Activated naive CD8-positive, alpha-beta T cell treated with anti-CD3 and anti-CD28 coated beads, Interleukin-2, amount 50 U/mL, for 24 hours (primary cell): ENCODE measurements at regions not wholly inside any gene's neighbourhood (a gene's known extent, or its start where the extent isn't known, plus 50 kb on each side); places are given as distances from the start of the nearest gene placed in this dataset.

ENCODE experiments used
- ATAC-seq: fragments of 150-1000 bp; cut with Tn5 transposase; one replicate; pipeline ENCODE4 v1.10.0; 2021
- DNase-seq: peaks from one replicate; pipeline ENCODE4 v3.0.0; 2021
- H3K27ac Mint-ChIP-seq: one replicate; pipeline ENCODE4 v1.8.0; 2021; ENCODE audit warnings: mild to moderate bottlenecking, mixed read lengths
- H3K27me3 Mint-ChIP-seq: one replicate; pipeline ENCODE4 v1.8.0; 2021; ENCODE audit warnings: mixed read lengths
- H3K36me3 Mint-ChIP-seq: one replicate; pipeline ENCODE4 v1.8.0; 2021; ENCODE audit warnings: low read depth, mixed read lengths
- H3K4me1 Mint-ChIP-seq: one replicate; pipeline ENCODE4 v1.8.0; 2021; ENCODE audit warnings: mixed read lengths
- H3K4me3 Mint-ChIP-seq: one replicate; pipeline ENCODE4 v1.8.0; 2021; ENCODE audit warnings: mild to moderate bottlenecking, moderate library complexity, mixed read lengths
- H3K9me3 Mint-ChIP-seq: one replicate; pipeline ENCODE4 v1.8.0; 2021; ENCODE audit warnings: mixed read lengths

DNA sequence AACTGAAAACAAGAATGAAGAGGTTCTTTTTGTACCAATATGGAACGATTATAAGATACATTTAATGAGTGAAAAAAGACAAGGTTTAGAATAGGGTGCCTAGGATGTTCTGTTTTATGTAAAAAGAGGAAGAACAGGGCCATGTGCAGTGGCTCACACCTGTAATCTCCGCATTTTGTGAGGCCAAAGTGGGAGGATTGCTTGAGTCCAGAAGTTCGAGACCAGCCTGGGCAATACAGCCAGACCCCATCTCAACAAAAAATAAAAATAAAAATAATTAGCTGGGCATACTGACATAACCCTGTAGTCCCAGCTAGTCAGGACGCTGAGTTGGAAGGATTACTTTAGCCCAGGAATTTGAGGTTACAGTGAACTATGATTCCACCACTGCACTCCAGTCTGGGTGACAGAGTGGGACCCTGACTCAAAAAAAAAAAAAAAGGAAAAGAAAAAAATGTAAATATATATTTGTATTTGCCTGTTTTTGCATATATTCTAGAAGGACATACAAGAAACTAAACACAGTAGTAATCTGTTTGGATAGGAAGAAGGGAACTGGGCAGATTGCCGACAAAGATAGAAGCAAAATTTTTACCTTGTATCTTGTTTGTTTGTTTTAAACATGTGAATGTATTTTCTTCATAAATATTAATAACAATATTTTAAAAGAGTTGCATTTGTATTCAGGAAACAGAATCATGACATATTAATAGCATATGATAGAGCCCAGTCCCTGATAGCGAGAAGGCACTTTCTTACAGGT, 174.3 kb downstream of the SOX2 start:
- no peak overlapping the region for H3K27ac Mint-ChIP-seq
- H3K4me3 Mint-ChIP-seq, result no peak overlapping the region
- DNase-seq (no peak), ATAC-seq (no peak)
- no peaks in the 10 kb centered on the region for H3K27me3 Mint-ChIP-seq
- no peaks in the 10 kb centered on the region for H3K4me1 Mint-ChIP-seq
- H3K9me3 Mint-ChIP-seq, result no peaks in the 10 kb centered on the region
- H3K36me3 Mint-ChIP-seq, result no peaks in the 10 kb centered on the region

DNA sequence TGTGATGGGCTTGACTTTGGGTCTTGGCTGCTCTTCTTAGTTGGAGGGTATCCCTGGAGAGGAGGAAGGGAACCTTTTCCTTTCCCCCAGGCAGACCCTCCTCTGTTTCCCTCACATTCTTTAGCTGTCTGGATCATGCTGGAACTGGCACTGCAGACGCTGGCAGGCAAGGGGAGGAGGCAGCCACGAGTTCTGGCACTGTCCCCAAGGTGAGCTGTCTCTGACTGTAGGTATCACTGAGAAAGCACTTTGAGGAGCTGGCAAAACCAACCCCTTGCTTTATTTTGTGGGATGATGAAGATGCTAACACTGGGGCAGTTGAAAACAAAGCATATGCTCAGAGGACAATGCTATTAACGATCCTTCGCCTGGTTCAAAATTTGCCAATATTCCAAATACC, 175.0 kb downstream of the SOX2 start:
- no peaks in the 10 kb centered on the region for H3K36me3 Mint-ChIP-seq
- no peaks in the 10 kb centered on the region for H3K4me1 Mint-ChIP-seq
- H3K27ac Mint-ChIP-seq, result no peak overlapping the region
- no peak overlapping the region for H3K4me3 Mint-ChIP-seq
- H3K27me3 Mint-ChIP-seq, result no peaks in the 10 kb centered on the region
- no peak for ATAC-seq
- no peak for DNase-seq
- H3K9me3 Mint-ChIP-seq, result no peaks in the 10 kb centered on the region

DNA sequence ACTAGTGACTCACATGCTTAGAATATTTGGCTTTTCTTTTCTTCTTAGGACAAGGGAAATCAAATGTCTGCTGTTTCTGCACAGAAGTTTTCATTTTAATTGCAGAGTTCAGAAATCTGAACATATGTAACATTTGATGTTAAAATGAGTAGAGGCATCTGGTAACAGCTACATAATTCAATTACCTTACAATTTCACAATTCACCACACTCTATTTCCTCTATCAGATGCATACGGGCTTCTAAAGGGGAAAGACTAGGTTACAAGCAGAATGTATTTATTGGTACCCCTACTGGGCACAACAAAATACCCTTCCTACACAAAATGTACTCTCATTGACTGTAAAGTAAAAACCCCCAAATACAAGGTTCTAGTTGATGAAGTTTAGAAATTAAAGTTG, 176.0 kb downstream of the SOX2 start:
- H3K4me1 Mint-ChIP-seq, result no peaks in the 10 kb centered on the region
- no peak overlapping the region for H3K4me3 Mint-ChIP-seq
- no peaks in the 10 kb centered on the region for H3K9me3 Mint-ChIP-seq
- no peak for DNase-seq
- no peaks in the 10 kb centered on the region for H3K36me3 Mint-ChIP-seq
- H3K27me3 Mint-ChIP-seq, result no peaks in the 10 kb centered on the region
- ATAC-seq, result no peak
- no peak overlapping the region for H3K27ac Mint-ChIP-seq

DNA sequence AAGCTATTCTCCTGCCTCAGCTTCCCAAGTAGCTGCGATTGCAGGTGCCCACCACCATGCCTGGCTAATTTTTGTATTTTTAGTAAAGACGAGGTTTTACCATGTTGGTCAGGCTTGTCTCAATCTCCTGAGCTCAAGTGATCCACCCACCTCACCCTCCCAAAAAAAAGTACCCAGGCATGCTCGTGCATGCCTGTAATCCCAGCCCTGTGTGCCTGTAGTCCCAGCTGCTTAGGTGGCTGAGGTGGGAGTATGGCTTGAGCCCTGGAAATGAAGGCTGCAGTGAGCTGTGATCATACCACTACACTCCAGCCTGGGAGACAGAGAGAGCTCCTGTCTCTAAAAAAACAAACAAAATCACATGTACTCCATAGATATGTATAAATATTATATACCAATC, 176.5 kb downstream of the SOX2 start:
- no peaks in the 10 kb centered on the region for H3K36me3 Mint-ChIP-seq
- H3K27ac Mint-ChIP-seq, result no peak overlapping the region
- H3K27me3 Mint-ChIP-seq, result no peaks in the 10 kb centered on the region
- ATAC-seq (no peak), DNase-seq (no peak)
- H3K4me3 Mint-ChIP-seq, result no peak overlapping the region
- H3K4me1 Mint-ChIP-seq, result no peaks in the 10 kb centered on the region
- H3K9me3 Mint-ChIP-seq, result no peaks in the 10 kb centered on the region

DNA sequence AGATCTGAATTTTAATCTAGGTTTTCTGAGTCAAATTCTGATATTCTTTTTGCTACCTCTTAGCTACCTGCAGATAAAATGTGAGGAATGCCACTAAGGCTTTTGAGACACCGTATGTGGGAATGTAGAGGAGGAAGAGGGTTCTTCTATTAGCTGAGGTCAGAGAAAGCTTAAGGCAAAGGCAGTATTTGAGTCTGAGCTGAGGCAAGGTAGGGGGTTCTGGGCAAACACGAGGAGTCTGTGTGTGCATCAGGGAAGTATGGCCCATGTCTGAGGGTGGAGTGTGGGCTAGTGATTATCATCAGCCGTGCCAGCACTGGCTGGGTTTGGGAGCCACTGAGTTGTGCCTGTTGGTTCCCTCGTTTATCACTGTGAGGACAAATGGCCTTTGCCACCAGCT, 181.1 kb downstream of the SOX2 start:
- H3K4me3 Mint-ChIP-seq, result no peak overlapping the region
- no peaks in the 10 kb centered on the region for H3K27me3 Mint-ChIP-seq
- no peaks in the 10 kb centered on the region for H3K36me3 Mint-ChIP-seq
- no peaks in the 10 kb centered on the region for H3K9me3 Mint-ChIP-seq
- no peaks in the 10 kb centered on the region for H3K4me1 Mint-ChIP-seq
- DNase-seq, result no peak
- no peak for ATAC-seq
- no peak overlapping the region for H3K27ac Mint-ChIP-seq

DNA sequence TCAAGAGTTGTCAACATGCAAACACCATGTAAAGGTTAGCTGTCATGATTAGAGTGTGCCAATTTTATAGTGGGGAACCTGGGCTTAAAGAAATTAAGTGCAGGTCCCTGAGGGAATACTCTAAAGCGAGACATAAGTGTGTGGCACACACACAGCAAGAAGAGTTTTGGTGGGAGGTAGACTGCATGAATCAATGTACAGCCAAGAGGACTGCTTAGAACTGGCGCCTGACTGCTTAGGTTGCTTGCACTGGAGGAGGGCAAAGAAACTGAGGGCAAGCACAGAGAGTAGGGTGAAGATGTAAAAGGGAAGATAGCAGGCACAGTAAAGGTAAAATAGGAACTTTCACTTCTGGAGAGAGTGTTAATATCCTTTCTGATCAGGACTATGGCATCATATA, 184.9 kb downstream of the SOX2 start:
- Mint-ChIP-seq H3K27ac (no peak overlapping the region), H3K9me3 (no peaks in the 10 kb centered on the region), H3K36me3 (no peaks in the 10 kb centered on the region), H3K27me3 (no peaks in the 10 kb centered on the region), H3K4me1 (no peaks in the 10 kb centered on the region), H3K4me3 (no peak overlapping the region)
- ATAC-seq, result no peak
- DNase-seq, result no peak

DNA sequence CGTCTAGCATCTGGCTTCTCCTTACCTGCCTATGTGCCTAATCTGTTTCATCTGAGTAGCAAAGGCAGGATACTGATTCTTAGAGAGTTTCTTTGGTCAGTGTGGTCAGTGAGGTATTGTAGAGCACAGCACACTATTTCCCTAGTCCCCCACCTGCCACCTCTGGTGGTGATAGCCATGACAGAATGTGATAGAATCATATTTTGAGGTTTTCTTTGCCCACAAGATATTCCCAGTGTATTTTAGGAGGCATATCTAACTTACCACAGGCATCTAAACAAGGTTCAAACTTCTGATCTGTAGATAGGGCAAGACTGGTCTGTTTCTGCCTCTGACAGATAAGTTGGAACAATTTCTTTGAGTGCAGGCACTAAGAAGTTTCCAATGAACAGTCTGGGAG, 188.0 kb downstream of the SOX2 start:
- no peak for ATAC-seq
- Mint-ChIP-seq H3K36me3 (no peaks in the 10 kb centered on the region), H3K4me1 (no peaks in the 10 kb centered on the region), H3K9me3 (no peaks in the 10 kb centered on the region), H3K4me3 (no peak overlapping the region), H3K27me3 (no peaks in the 10 kb centered on the region), H3K27ac (no peak overlapping the region)
- no peak for DNase-seq

DNA sequence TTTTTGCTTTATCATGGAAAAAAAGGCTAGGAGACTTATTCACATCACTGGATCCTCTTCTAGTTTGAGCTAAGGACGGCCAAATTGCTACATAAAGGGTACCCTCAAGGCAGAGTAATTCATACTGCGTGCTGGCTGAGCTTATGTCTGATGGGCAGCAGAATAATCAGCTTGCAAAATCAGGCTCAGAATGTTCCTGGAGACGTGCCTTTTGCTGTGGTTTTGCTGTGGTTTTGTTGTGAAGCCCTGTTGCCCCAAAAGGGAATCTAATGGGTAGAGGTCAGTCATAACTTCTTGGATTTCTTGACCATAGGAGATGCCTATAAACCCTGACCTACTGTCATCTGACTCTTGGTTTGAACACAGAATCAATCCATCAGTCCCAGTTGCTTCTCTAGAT, 189.9 kb downstream of the SOX2 start:
- Mint-ChIP-seq H3K36me3 (no peaks in the 10 kb centered on the region), H3K4me1 (no peaks in the 10 kb centered on the region), H3K27me3 (no peaks in the 10 kb centered on the region), H3K27ac (no peak overlapping the region), H3K9me3 (no peaks in the 10 kb centered on the region), H3K4me3 (no peak overlapping the region)
- DNase-seq, result no peak
- no peak for ATAC-seq

DNA sequence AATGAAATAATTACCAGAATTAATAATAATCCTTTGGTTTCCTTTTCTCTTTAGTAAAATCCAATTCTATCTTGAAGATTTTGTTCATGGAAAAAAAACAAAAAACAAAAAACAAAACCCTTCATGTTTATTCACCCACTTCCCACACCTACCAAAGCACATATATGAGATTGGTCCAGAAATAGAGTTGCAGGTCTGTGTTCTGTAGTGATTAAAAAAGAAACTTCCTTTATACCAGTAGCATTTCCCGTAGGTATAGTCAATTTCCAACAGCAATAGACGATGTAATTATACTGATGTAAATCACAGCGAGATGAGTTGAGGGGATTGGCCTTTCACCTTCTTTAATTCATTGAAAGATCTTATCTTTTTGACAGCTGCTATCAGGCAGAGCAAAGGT, 194.6 kb downstream of the SOX2 start:
- no peak for ATAC-seq
- H3K27me3 Mint-ChIP-seq, result no peaks in the 10 kb centered on the region
- no peaks in the 10 kb centered on the region for H3K36me3 Mint-ChIP-seq
- H3K9me3 Mint-ChIP-seq, result peaks cover 4% of the 10 kb centered on the region
- H3K4me1 Mint-ChIP-seq, result no peaks in the 10 kb centered on the region
- no peak for DNase-seq
- H3K4me3 Mint-ChIP-seq, result no peak overlapping the region
- no peak overlapping the region for H3K27ac Mint-ChIP-seq

DNA sequence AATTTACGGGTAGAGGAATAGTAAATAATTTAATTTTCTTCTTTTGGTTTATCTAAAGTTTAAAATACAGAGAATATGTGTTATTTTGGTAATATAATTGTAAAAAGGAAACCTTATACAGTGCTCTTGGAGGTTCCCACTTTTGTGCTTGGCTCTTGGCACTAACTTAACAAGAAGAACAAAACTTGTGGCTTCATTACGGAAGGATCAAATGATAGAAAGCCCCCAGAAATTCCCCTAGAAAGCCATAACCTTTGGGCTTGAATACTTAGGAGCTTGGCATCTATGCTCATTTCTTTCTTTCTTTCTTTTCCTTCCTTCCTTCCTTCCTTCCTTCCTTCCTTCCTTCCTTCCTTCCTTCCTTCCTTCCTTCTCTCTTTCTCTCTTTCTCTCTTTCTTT, 197.5 kb downstream of the SOX2 start:
- Mint-ChIP-seq H3K27ac (no peak overlapping the region), H3K4me3 (no peak overlapping the region), H3K27me3 (no peaks in the 10 kb centered on the region), H3K4me1 (no peaks in the 10 kb centered on the region), H3K36me3 (no peaks in the 10 kb centered on the region), H3K9me3 (peaks cover 4% of the 10 kb centered on the region)
- no peak for DNase-seq
- no peak for ATAC-seq

DNA sequence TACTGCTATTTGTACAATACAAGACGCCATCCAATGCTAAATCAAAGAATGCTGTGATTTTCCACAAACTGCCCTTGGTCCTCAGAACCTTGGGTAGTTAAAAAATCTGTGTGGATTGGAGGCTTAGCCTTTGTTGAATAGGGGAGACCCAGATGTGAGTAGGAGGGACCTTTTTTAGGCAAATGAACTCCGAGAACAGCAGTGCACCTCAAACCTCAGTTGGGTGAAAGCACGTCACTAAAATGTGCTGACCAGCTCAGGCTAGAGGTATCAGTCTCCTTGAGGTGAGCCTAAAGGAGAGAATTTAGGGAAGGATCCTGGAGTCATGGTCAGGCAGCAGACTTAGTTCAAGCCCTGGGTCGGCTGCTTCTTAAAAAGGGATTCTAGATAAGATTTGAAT, 200.7 kb downstream of the SOX2 start:
- ATAC-seq (no peak), DNase-seq (no peak)
- Mint-ChIP-seq H3K4me3 (no peak overlapping the region), H3K27ac (no peak overlapping the region), H3K27me3 (no peaks in the 10 kb centered on the region), H3K4me1 (no peaks in the 10 kb centered on the region), H3K36me3 (no peaks in the 10 kb centered on the region), H3K9me3 (peaks cover 1% of the 10 kb centered on the region)

DNA sequence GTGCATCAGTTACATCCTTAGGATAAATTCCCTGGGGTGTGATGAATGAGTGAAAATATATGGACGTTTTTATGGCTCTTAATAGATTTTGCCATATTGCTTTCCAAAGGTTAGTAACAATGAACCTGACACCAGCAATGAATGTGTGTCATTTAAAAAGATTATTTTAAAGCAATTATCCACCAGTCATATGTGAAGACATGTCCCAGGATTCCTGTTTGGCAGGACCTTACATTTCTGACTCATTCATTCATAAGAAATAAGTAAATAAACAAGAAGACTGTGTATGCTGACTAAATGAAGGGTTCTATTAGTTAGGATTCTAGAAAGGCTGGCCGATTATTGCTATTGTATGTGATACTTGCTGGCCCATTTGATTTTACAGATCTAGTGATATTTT, 201.5 kb downstream of the SOX2 start:
- H3K4me1 Mint-ChIP-seq, result no peaks in the 10 kb centered on the region
- no peak for DNase-seq
- no peaks in the 10 kb centered on the region for H3K36me3 Mint-ChIP-seq
- no peak for ATAC-seq
- no peak overlapping the region for H3K27ac Mint-ChIP-seq
- no peaks in the 10 kb centered on the region for H3K27me3 Mint-ChIP-seq
- H3K4me3 Mint-ChIP-seq, result no peak overlapping the region
- H3K9me3 Mint-ChIP-seq, result no peaks in the 10 kb centered on the region

DNA sequence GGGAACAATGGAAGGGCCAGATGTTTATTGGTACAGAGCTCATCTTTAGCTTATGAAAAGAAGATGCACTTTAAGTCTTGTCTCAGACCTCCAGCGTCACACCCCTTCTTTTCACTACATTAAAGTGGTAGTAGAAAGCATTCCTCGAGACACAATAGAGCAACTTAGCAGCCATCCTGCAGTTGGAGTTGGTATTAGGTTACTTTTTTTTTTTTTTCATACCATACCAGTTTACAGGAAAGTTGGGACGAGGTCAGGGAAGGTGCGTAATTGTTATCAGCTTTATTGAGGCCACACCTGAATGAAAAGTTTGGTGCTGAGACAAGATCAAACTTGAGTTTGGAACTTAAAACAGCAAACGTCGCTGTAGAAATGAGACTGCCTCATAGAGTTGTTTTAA, 203.8 kb downstream of the SOX2 start:
- Mint-ChIP-seq H3K36me3 (no peaks in the 10 kb centered on the region), H3K4me1 (no peaks in the 10 kb centered on the region), H3K4me3 (no peak overlapping the region), H3K9me3 (no peaks in the 10 kb centered on the region), H3K27ac (no peak overlapping the region), H3K27me3 (no peaks in the 10 kb centered on the region)
- ATAC-seq (no peak), DNase-seq (no peak)

DNA sequence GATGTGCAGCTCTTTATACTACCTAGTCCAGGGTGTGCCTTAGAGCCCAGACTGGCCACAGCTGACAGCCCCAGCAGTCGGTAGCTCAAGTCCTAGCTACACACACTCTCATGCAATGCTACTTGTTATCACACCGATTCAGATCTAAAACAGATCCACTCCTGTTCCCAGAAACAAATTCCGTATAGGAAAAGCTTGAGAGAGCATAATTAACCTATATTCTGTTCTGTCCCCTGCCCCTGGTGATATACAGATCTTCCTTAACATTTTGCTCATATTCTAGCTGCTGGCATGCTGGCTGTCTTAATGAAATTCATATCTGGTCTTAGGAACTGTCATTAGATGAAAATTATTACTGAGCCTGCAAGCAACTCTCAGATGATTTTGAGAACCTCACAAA, 204.3 kb downstream of the SOX2 start:
- H3K27ac Mint-ChIP-seq, result no peak overlapping the region
- ATAC-seq, result no peak
- H3K4me3 Mint-ChIP-seq, result no peak overlapping the region
- H3K4me1 Mint-ChIP-seq, result no peaks in the 10 kb centered on the region
- DNase-seq, result no peak
- H3K36me3 Mint-ChIP-seq, result no peaks in the 10 kb centered on the region
- no peaks in the 10 kb centered on the region for H3K27me3 Mint-ChIP-seq
- no peaks in the 10 kb centered on the region for H3K9me3 Mint-ChIP-seq

DNA sequence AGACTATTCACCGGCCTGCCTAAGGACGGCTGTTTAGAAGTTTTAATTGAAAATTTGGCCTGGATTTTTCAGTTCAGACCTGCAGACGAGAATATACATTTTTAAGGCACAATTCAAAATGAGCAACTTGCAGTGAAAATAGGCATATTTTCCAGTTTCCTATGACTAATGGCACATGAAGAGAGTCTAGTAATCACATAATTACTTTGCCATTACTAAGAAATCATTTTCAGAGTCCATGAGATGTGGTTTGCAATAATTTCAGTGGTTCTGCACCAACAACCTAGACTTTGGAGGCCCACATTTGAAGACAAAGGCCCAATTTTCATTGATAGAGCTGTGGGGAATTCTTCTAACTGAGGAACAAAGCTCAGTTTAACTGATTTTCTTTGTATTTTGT, 205.3 kb downstream of the SOX2 start:
- DNase-seq (no peak), ATAC-seq (no peak)
- Mint-ChIP-seq H3K27me3 (no peaks in the 10 kb centered on the region), H3K36me3 (no peaks in the 10 kb centered on the region), H3K9me3 (no peaks in the 10 kb centered on the region), H3K4me1 (no peaks in the 10 kb centered on the region), H3K27ac (no peak overlapping the region), H3K4me3 (no peak overlapping the region)

DNA sequence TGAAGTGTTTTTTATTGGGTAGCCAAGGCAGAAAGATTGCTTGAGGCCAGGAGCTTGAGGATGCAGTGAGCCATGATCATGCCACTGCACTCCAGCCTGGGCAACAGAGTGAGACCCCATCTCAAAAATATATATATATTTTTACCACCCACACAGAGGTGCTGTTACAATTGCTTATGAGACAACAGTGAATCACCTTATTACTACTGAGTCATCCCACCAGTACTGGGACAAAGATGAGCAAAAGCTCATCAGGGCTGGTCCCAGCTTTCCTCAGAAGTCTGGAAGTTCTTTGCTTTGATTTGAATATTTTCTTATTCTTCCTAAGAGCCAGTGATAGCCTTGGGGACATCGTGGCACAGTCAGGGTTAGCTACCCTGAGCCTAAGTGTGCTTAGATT, 207.7 kb downstream of the SOX2 start:
- no peak overlapping the region for H3K27ac Mint-ChIP-seq
- no peaks in the 10 kb centered on the region for H3K9me3 Mint-ChIP-seq
- H3K4me3 Mint-ChIP-seq, result no peak overlapping the region
- H3K36me3 Mint-ChIP-seq, result no peaks in the 10 kb centered on the region
- no peak for DNase-seq
- no peaks in the 10 kb centered on the region for H3K27me3 Mint-ChIP-seq
- no peaks in the 10 kb centered on the region for H3K4me1 Mint-ChIP-seq
- no peak for ATAC-seq
